ENCODE measurements at regions not wholly inside any gene's neighbourhood (a gene's known extent, or its start where the extent isn't known, plus 50 kb on each side); places are given as distances from the start of the nearest gene placed in this dataset.

DNA sequence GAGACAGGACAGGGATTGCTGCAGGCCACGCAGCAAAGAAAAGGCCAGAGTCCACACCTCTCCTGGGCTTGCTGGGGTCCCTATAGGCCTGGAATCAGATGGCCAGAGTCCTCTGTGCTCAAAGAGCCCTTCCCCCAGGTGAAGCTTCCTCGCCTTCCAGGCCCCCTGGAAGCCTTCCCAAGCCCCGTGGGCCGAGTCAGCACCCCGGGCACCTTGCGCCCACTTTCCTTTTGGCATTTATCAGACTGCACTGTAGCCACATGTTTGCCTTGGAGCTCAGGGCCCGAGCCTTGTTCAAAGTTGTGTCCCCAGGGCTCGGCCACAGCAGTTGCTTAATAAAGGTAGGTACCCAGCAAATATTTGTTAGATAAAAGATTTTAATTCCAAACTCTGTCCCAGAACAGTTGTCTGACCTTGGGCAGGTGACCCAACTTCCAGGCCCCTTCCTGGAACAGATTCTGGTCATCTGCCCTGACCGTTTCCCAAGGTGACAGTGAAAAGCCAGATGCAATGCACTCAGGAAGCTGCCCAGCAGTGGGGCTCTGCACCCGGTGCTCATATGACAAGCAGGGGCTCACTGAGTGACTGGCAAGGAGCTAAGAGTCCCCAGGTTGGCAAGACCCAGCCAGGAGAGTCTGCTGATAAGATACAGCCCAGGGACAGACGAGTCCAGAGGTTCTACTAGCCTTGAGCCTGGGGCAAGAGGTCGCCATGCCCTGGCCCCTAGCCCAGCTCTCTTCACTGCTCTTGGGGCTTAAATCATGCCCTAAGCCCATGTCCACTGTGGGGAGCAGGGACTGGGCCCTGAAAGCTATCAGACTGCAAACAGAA, 81.2 kb downstream of the PITPNM2 start:
- Mint-ChIP-seq H3K4me1 (ENCODE audit: low read depth) (peaks cover 60% of the 10 kb centered on the region), H3K27ac (no peak overlapping the region), H3K27me3 (no peaks in the 10 kb centered on the region), H3K9me3 (no peaks in the 10 kb centered on the region), H3K36me3 (ENCODE audit: low read depth) (peaks cover 1% of the 10 kb centered on the region), H3K4me3 (no peak overlapping the region)
- intact Hi-C loops (cut with micrococcal nuclease): loop anchor here (10.0 kb wide), 1 partner anchor 165 kb away; the partner anchor contains the start of genes MPHOSPH9 and MTRFR
- ATAC-seq (no peak), DNase-seq (no peak)
- TF ChIP-seq CTCF (IDR thresholded peaks at IDR 0.05): no peak
- ChIA-PET POLR2A (interaction anchor here (0.5 to 2.3 kb wide), 5 partner anchors 10 to 260 kb away, joined by 3 to 6 read pairs (median 4); no protein-coding TSS in a partner anchor), CTCF (interaction anchor here (2.5 kb wide), 1 partner anchor 26 kb away, joined by 11 read pairs; no protein-coding TSS in a partner anchor)

DNA sequence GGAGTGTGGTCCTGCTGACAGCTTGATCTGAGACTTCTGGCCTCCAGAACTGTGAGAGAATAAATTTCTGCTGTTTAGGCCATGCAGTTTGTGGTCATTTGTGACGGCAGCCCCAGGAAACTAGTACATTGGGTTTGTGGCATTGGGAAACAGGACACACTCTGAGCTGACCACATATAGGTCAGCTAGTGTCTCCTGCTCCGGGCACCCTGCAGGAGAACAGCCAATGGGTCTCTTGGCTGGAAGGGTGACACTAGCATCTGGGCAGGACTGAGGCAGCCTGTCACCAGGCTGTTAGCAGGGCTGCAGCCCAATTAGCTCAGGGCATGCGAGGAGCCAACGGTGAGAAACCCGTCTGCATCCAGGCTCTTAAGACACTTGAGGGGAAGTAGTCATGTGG, 83.2 kb downstream of the PITPNM2 start:
- peaks cover 53% of the 10 kb centered on the region for H3K4me1 Mint-ChIP-seq (ENCODE audit: low read depth)
- CTCF ChIA-PET: interaction anchor here (0.9 to 1.5 kb wide), 2 partner anchors 13 to 25 kb away, joined by 3 to 4 read pairs; no protein-coding TSS in a partner anchor
- DNase-seq (no peak), ATAC-seq (no peak)
- no peak overlapping the region for H3K27ac Mint-ChIP-seq
- TF ChIP-seq CTCF (IDR thresholded peaks at IDR 0.05): no peak
- POLR2A ChIA-PET: interaction anchor here (0.7 to 1.7 kb wide), 2 partner anchors 8 to 30 kb away, joined by 3 to 9 read pairs; no protein-coding TSS in a partner anchor
- H3K4me3 Mint-ChIP-seq: no peak overlapping the region
- no peaks in the 10 kb centered on the region for H3K9me3 Mint-ChIP-seq
- H3K36me3 Mint-ChIP-seq (ENCODE audit: low read depth): peaks cover 1% of the 10 kb centered on the region
- no peaks in the 10 kb centered on the region for H3K27me3 Mint-ChIP-seq
- intact Hi-C loops (cut with micrococcal nuclease): no loop called here

GRCh38 chr12:123066384-123066710, 84.5 kb downstream of the PITPNM2 start:
- no peak for ATAC-seq
- no peak for TF ChIP-seq CTCF (IDR thresholded peaks at IDR 0.05)
- Mint-ChIP-seq H3K27me3 (no peaks in the 10 kb centered on the region), H3K4me3 (no peak overlapping the region), H3K27ac (no peak overlapping the region), H3K36me3 (ENCODE audit: low read depth) (peaks cover 1% of the 10 kb centered on the region), H3K4me1 (ENCODE audit: low read depth) (peaks cover 54% of the 10 kb centered on the region), H3K9me3 (no peaks in the 10 kb centered on the region)
- no peak for DNase-seq
- CTCF ChIA-PET: interaction anchor here (1.5 to 2.0 kb wide), 3 partner anchors 9 to 171 kb away, joined by 3 to 7 read pairs (median 6); no protein-coding TSS in a partner anchor
- POLR2A ChIA-PET: no interaction called here
- intact Hi-C loops (cut with micrococcal nuclease): no loop called here

GRCh38 chr12:123065676-123066383, 85.1 kb downstream of the PITPNM2 start:
- ATAC-seq: peak; percentile 19

More at GRCh38 chr12:123065676-123066383, 85.1 kb downstream of the PITPNM2 start:
- H3K4me1 Mint-ChIP-seq (ENCODE audit: low read depth): peaks cover 54% of the 10 kb centered on the region
- no peak overlapping the region for H3K4me3 Mint-ChIP-seq
- POLR2A ChIA-PET: interaction anchor here (1.1 kb wide), 1 partner anchor 10 kb away, joined by 3 read pairs; no protein-coding TSS in a partner anchor
- DNase-seq: peak; percentile 18
- intact Hi-C loops (cut with micrococcal nuclease): no loop called here
- H3K36me3 Mint-ChIP-seq (ENCODE audit: low read depth): peaks cover 1% of the 10 kb centered on the region
- CTCF ChIA-PET: interaction anchor here (1.1 to 2.0 kb wide), 4 partner anchors 10 to 172 kb away, joined by 3 to 7 read pairs (median 4); no protein-coding TSS in a partner anchor
- no peaks in the 10 kb centered on the region for H3K27me3 Mint-ChIP-seq
- peak overlapping the region; percentile 70 for H3K27ac Mint-ChIP-seq
- H3K9me3 Mint-ChIP-seq: no peaks in the 10 kb centered on the region
- no peak for TF ChIP-seq CTCF (IDR thresholded peaks at IDR 0.05)

Data from activated CD8-positive, alpha-beta T cell treated with anti-CD3 and anti-CD28 coated beads for 36 hours (primary cell).